ENCODE measurements at regions not wholly inside any gene's neighbourhood (a gene's known extent, or its start where the extent isn't known, plus 50 kb on each side); places are given as distances from the start of the nearest gene placed in this dataset.
"Not testable (repeated sequence)": the region's sequence is repeated elsewhere in the genome, so short reads cannot be mapped to it uniquely, and the experiment has no call there.

- TF ChIP-seq GLIS3 (CRISPR knock-in tag; IDR thresholded peaks at IDR 0.05) (no peak), ZFP3 (CRISPR knock-in tag; IDR thresholded peaks at IDR 0.05) (no peak), RARB (CRISPR knock-in tag; IDR thresholded peaks at IDR 0.05) (no peak), TOX (CRISPR knock-in tag; IDR thresholded peaks at IDR 0.05; ENCODE audit: borderline replicate concordance) (no peak)
- no peak; the same call in 2 of the 3 replicates for ATAC-seq
Observed at GRCh38 chr6:150492507-150492906, 107.2 kb upstream of the PLEKHG1 start.

- no peak for TF ChIP-seq CSDC2 (CRISPR knock-in tag; IDR thresholded peaks at IDR 0.05)
- no peak for TF ChIP-seq CREB5 (CRISPR knock-in tag; IDR thresholded peaks at IDR 0.05; ENCODE audit: low read depth)
- TF ChIP-seq TSHZ2 (CRISPR knock-in tag; IDR thresholded peaks at IDR 0.05) = no peak
- no peak for TF ChIP-seq CSRNP3 (CRISPR knock-in tag; IDR thresholded peaks at IDR 0.05)
- TF ChIP-seq PATZ1 (CRISPR knock-in tag; IDR thresholded peaks at IDR 0.05; ENCODE audit: borderline replicate concordance) = no peak
- no peak for TF ChIP-seq ZNF8 (CRISPR knock-in tag; IDR thresholded peaks at IDR 0.05)
- no peak for TF ChIP-seq ZNF70 (CRISPR knock-in tag; IDR thresholded peaks at IDR 0.05)
- TF ChIP-seq ZNF565 (CRISPR knock-in tag; conservative IDR thresholded peaks at IDR 0.05; ENCODE audit: low read depth) = no peak
- no peak for TF ChIP-seq ISL1 (CRISPR knock-in tag; IDR thresholded peaks at IDR 0.05)
- no peak for TF ChIP-seq ZC3H10 (CRISPR knock-in tag; IDR thresholded peaks at IDR 0.05)
- TF ChIP-seq ZFP3 (CRISPR knock-in tag; IDR thresholded peaks at IDR 0.05) = no peak
- no peak for ATAC-seq
Observed at GRCh38 chr6:150492941-150493340, 106.7 kb upstream of the PLEKHG1 start.

- ATAC-seq = not testable (repeated sequence)
Observed at GRCh38 chr6:150493552-150493951, 106.1 kb upstream of the PLEKHG1 start.

GRCh38 chr6:150494241-150494640, 105.4 kb upstream of the PLEKHG1 start:
- ATAC-seq = no peak
- TF ChIP-seq ESRRG (CRISPR knock-in tag; IDR thresholded peaks at IDR 0.05) (no peak), ZFP30 (CRISPR knock-in tag; IDR thresholded peaks at IDR 0.05) (no peak), ISL1 (CRISPR knock-in tag; IDR thresholded peaks at IDR 0.05) (no peak), GLIS3 (CRISPR knock-in tag; IDR thresholded peaks at IDR 0.05) (no peak), SNAI2 (CRISPR knock-in tag; IDR thresholded peaks at IDR 0.05) (no peak), TCF4 (CRISPR knock-in tag; IDR thresholded peaks at IDR 0.05; ENCODE audit: borderline replicate concordance) (no peak), CREB5 (CRISPR knock-in tag; IDR thresholded peaks at IDR 0.05; ENCODE audit: low read depth) (no peak), ZNF565 (CRISPR knock-in tag; conservative IDR thresholded peaks at IDR 0.05; ENCODE audit: low read depth) (no peak), POU6F1 (CRISPR knock-in tag; IDR thresholded peaks at IDR 0.05; ENCODE audit: borderline replicate concordance, low read depth) (no peak), ARNTL (CRISPR knock-in tag; IDR thresholded peaks at IDR 0.05; ENCODE audit: borderline replicate concordance, low read depth) (no peak)

All from SK-N-SH treated with all-trans-retinoic acid at 6 μM for 48 hours (cell line).